Adrenal gland (tissue), 5 donors: ENCODE measurements at regions not wholly inside any gene's neighbourhood (a gene's known extent, or its start where the extent isn't known, plus 50 kb on each side); places are given as distances from the start of the nearest gene placed in this dataset.

Experiments used
- CTCF ChIP-seq, 6 experiments: fragments of 450-650 bp in 4 of 6; fragments of 200-600 bp in 2 of 6; sonication (generic) in 1 of 6; IDR thresholded peaks; 1 replicate in 5 of 6; 2 replicates in 1 of 6; pipeline versions ENCODE4 v1.5.1 to v1.8.0; 2016 to 2021; ENCODE audit warnings: antibody characterized with exemption in 6 of 6, mild to moderate bottlenecking in 2 of 6, moderate library complexity in 1 of 6
- POLR2A ChIP-seq, 2 donors: fragments of 450-650 bp; IDR thresholded peaks; one replicate each; pipeline ENCODE4 v1.6.1; 2017; ENCODE audit warnings: antibody characterized with exemption in 2 of 2, mild to moderate bottlenecking in 2 of 2, moderate library complexity in 1 of 2
- donor health status: DM: no; HTN: no; CAD: no.

GRCh38 chr2:42916324-42916723 is 123.9 kb upstream of the HAAO start:
- TF ChIP-seq CTCF (IDR thresholded peaks at IDR 0.05) = no peak
- no peak for TF ChIP-seq POLR2A (IDR thresholded peaks at IDR 0.05)
